Keratinocyte (primary cell): ENCODE measurements at regions not wholly inside any gene's neighbourhood (a gene's known extent, or its start where the extent isn't known, plus 50 kb on each side); places are given as distances from the start of the nearest gene placed in this dataset.

Experiments used
- EZH2 ChIP-seq: IDR thresholded peaks from one replicate; pipeline ENCODE4 v1.6.1; 2012; ENCODE audit warnings: inconsistent platforms, mild to moderate bottlenecking, low read length, moderate library complexity
- TF ChIP-seq, protein P1 (sequence below), 3 experiments: IDR thresholded peaks in 1 of 3; conservative IDR thresholded peaks in 1 of 3; optimal IDR thresholded peaks in 1 of 3; 2 replicates in 2 of 3; 3 replicates in 1 of 3; pipeline versions ENCODE3 to v1.5.1; 2011; ENCODE audit warnings: low read length in 3 of 3, mild to moderate bottlenecking in 3 of 3, moderate library complexity in 2 of 3, control low read depth in 1 of 3, inconsistent platforms in 1 of 3; ENCODE audit not compliant: insufficient read depth in 2 of 3; ENCODE audit errors: extremely low read depth in 1 of 3

DNA sequence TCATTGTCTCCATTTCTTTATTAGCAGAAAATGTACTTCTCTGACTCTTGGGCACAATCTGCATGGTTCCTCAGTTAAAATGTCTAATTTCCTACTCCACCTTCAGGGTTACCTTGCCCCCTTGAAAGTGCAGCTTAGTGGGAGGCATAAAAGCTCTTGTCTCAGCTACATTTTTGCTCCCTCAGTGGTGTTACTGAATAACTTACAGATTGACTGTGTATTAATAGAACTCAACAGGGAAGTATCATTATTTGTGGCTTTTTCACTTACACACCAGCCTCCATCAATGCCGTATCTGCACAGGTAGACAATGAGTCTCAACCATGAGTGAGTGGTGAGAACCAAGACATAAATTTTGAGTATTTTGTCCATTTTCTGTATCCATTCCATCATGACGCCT lies 456.2 kb upstream of the MIR17HG start:
- TF ChIP-seq, protein P1, sequence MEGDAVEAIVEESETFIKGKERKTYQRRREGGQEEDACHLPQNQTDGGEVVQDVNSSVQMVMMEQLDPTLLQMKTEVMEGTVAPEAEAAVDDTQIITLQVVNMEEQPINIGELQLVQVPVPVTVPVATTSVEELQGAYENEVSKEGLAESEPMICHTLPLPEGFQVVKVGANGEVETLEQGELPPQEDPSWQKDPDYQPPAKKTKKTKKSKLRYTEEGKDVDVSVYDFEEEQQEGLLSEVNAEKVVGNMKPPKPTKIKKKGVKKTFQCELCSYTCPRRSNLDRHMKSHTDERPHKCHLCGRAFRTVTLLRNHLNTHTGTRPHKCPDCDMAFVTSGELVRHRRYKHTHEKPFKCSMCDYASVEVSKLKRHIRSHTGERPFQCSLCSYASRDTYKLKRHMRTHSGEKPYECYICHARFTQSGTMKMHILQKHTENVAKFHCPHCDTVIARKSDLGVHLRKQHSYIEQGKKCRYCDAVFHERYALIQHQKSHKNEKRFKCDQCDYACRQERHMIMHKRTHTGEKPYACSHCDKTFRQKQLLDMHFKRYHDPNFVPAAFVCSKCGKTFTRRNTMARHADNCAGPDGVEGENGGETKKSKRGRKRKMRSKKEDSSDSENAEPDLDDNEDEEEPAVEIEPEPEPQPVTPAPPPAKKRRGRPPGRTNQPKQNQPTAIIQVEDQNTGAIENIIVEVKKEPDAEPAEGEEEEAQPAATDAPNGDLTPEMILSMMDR (optimal IDR thresholded peaks at IDR 0.05 in 1 of 3, IDR thresholded peaks at IDR 0.05 in 1 of 3, conservative IDR thresholded peaks at IDR 0.05 in 1 of 3; ENCODE audit: extremely low read depth in 1 of 3, insufficient read depth in 2 of 3, low read length in 3 of 3), result no peak
- no peak for TF ChIP-seq EZH2
